ENCODE measurements at regions not wholly inside any gene's neighbourhood (a gene's known extent, or its start where the extent isn't known, plus 50 kb on each side); places are given as distances from the start of the nearest gene placed in this dataset.

DNA sequence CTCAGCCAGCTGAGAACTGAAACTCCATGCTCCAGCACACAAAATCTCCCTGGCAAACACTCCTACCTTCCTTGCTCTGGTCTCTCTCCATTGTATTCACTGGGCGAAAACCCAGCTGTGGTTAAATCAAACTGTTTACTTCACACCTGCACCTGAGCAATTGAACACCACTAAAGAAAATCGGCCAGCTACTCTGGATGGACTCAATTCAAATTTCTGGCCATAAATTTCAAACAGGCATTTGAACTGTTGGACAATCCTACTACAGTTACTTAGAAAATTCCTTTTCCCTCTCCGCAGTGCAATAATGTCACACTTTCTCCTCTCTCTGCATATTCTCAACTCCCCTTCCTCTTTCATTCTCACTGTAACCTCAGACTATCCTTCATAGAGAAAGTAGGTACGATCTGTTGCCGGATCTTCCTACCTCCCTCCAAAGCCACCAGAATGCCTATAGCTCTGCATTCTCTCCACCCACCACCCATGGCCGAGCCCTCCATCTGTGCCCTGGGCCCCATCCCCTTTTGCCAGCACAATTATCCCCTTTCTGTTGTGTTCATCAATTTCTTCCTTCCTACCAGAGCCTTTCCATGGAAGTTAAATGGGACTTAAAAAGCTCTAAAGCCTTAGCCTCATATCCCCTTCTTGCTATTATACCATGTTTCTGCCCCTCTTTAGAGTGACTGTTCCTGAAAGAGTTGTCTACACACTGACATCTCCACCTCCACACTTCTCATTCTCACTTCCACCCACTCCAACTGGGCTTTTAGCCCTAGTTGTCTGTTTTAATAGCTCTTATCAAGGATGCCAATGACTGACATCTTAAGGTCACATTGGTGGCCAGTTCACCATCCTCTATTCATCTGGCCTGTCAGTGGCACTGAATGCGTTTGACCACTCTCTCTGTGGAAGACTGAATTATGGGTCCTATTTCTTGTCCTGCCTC is 127.5 kb upstream of the SLC1A4 start:
- H3K27ac ChIP-seq (ENCODE audit: extremely low read depth, low read depth, low read length), result no peak overlapping the region
- TF ChIP-seq BCL11B (tag by site-specific recombination; IDR thresholded peaks at IDR 0.05; ENCODE audit: low read depth), result no peak
- TF ChIP-seq EGR2 (tag by site-specific recombination; IDR thresholded peaks at IDR 0.05; ENCODE audit: low read depth), result peak; percentile 42; the same call in 1 of the 2 replicates
- peak; percentile 2; the same call in 1 of the 2 replicates for TF ChIP-seq ZNF600 (tag by site-specific recombination; IDR thresholded peaks at IDR 0.05)
- peak; percentile 37; the same call in 1 of the 2 replicates for TF ChIP-seq ZFHX2 (tag by site-specific recombination; conservative IDR thresholded peaks at IDR 0.05)
- TF ChIP-seq, protein P1, sequence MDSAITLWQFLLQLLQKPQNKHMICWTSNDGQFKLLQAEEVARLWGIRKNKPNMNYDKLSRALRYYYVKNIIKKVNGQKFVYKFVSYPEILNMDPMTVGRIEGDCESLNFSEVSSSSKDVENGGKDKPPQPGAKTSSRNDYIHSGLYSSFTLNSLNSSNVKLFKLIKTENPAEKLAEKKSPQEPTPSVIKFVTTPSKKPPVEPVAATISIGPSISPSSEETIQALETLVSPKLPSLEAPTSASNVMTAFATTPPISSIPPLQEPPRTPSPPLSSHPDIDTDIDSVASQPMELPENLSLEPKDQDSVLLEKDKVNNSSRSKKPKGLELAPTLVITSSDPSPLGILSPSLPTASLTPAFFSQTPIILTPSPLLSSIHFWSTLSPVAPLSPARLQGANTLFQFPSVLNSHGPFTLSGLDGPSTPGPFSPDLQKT (IDR thresholded peaks at IDR 0.05; ENCODE audit: borderline replicate concordance, low read depth, low read length), result no peak
- TF ChIP-seq ZNF23 (tag by site-specific recombination; IDR thresholded peaks at IDR 0.05; ENCODE audit: borderline replicate concordance), result no peak
- no peak for TF ChIP-seq ZNF324 (tag by site-specific recombination; IDR thresholded peaks at IDR 0.05)
- peak; percentile 55 for TF ChIP-seq PRDM1 (tag by site-specific recombination; IDR thresholded peaks at IDR 0.05)
- CTCF ChIA-PET, result interaction anchor here (0.8 to 1.4 kb wide), 8 partner anchors 25 to 338 kb away, joined by 3 to 4 read pairs (median 3); no protein-coding TSS in a partner anchor
- H3K4me3 ChIP-seq (ENCODE audit: low read depth, low read length), result no peak overlapping the region
- no peaks in the 10 kb centered on the region for H3K9me3 ChIP-seq (ENCODE audit: control insufficient read depth, insufficient read depth, low read depth, low read length)
- POLR2A ChIA-PET, result interaction anchor here (1.1 kb wide), 1 partner anchor 111 kb away, joined by 3 read pairs; no protein-coding TSS in a partner anchor
- peaks cover 7% of the 10 kb centered on the region for H3K4me1 ChIP-seq (ENCODE audit: control insufficient read depth, insufficient read depth, low read length)
- no peaks in the 10 kb centered on the region for H3K36me3 ChIP-seq (ENCODE audit: control insufficient read depth in 2 of 2, insufficient read depth in 1 of 2, low read length in 2 of 2)

DNA sequence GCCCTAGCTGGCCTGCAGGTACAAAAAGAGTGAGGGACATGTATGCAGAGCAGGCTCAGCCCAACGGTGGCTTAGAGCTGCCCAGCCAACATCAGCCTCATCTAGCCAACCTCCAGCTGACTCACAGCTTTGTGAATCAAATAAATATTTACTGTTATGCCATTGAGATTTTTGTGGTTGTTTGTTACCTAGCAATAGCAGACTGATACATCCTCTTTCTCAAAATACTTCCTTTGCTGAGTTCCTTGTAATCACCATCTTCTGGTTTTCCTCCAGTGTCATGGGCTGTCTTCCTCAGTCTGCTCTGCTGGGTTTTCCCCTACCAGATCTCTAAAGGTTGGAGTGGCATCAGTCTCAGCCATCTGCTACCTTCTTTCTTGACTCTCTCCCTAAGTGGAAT is 126.6 kb upstream of the SLC1A4 start:
- TF ChIP-seq, protein P2, sequence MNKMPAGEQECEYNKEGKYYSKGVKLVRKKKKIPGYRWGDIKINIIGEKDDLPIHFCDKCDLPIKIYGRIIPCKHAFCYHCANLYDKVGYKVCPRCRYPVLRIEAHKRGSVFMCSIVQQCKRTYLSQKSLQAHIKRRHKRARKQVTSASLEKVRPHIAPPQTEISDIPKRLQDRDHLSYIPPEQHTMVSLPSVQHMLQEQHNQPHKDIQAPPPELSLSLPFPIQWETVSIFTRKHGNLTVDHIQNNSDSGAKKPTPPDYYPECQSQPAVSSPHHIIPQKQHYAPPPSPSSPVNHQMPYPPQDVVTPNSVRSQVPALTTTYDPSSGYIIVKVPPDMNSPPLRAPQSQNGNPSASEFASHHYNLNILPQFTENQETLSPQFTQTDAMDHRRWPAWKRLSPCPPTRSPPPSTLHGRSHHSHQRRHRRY (tag by site-specific recombination; IDR thresholded peaks at IDR 0.05), result no peak
- TF ChIP-seq ZNF654 (tag by site-specific recombination; IDR thresholded peaks at IDR 0.05; ENCODE audit: low read depth) (no peak), ZNF366 (tag by site-specific recombination; conservative IDR thresholded peaks at IDR 0.05) (no peak), ZNF274 (IDR thresholded peaks at IDR 0.05; ENCODE audit: low read length) (no peak), ZNF274 (tag by site-specific recombination; IDR thresholded peaks at IDR 0.05; ENCODE audit: borderline replicate concordance) (no peak), RBAK (tag by site-specific recombination; IDR thresholded peaks at IDR 0.05) (peak; percentile 98)
- TF ChIP-seq, protein P3, sequence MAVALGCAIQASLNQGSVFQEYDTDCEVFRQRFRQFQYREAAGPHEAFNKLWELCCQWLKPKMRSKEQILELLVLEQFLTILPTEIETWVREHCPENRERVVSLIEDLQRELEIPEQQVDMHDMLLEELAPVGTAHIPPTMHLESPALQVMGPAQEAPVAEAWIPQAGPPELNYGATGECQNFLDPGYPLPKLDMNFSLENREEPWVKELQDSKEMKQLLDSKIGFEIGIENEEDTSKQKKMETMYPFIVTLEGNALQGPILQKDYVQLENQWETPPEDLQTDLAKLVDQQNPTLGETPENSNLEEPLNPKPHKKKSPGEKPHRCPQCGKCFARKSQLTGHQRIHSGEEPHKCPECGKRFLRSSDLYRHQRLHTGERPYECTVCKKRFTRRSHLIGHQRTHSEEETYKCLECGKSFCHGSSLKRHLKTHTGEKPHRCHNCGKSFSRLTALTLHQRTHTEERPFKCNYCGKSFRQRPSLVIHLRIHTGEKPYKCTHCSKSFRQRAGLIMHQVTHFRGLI (tag by site-specific recombination; IDR thresholded peaks at IDR 0.05), result peak; percentile 86
- CTCF ChIA-PET, result interaction anchor here (0.7 to 1.3 kb wide), 4 partner anchors 208 to 846 kb away, joined by 3 to 4 read pairs (median 4); no protein-coding TSS in a partner anchor
- Histone ChIP-seq H3K4me3 (ENCODE audit: low read depth, low read length) (no peak overlapping the region), H3K27ac (ENCODE audit: extremely low read depth, low read depth, low read length) (no peak overlapping the region), H3K36me3 (ENCODE audit: control insufficient read depth in 2 of 2, insufficient read depth in 1 of 2, low read length in 2 of 2) (no peaks in the 10 kb centered on the region), H3K9me3 (ENCODE audit: control insufficient read depth, insufficient read depth, low read depth, low read length) (no peaks in the 10 kb centered on the region), H3K4me1 (ENCODE audit: control insufficient read depth, insufficient read depth, low read length) (peaks cover 8% of the 10 kb centered on the region)
- POLR2A ChIA-PET, result interaction anchor here (1.1 to 1.3 kb wide), 2 partner anchors 112 kb away, joined by 3 to 4 read pairs; no protein-coding TSS in a partner anchor

Measured in HEK293 (cell line).